B cell (primary cell): ENCODE measurements at regions not wholly inside any gene's neighbourhood (a gene's known extent, or its start where the extent isn't known, plus 50 kb on each side); places are given as distances from the start of the nearest gene placed in this dataset.

Experiments
- CTCF ChIP-seq: fragments of 200-600 bp; IDR thresholded peaks from one replicate; pipeline ENCODE4 v1.8.0; 2022; ENCODE audit warnings: antibody characterized with exemption, mild to moderate bottlenecking
- EZH2 ChIP-seq: IDR thresholded peaks from 2 replicates; pipeline ENCODE4 v1.6.1; 2012; ENCODE audit warnings: borderline replicate concordance, low read depth, mild to moderate bottlenecking, moderate library complexity, low read length; ENCODE audit not compliant: insufficient read depth, poor library complexity, severe bottlenecking

- no peak for TF ChIP-seq CTCF
- no peak for TF ChIP-seq EZH2
Measured at GRCh38 chr1:193602705-193603104, 416.3 kb upstream of the B3GALT2 start.
